ENCODE measurements at regions not wholly inside any gene's neighbourhood (a gene's known extent, or its start where the extent isn't known, plus 50 kb on each side); places are given as distances from the start of the nearest gene placed in this dataset.

- no peaks in the 10 kb centered on the region for H3K4me1 ChIP-seq (ENCODE audit: control insufficient read depth in 1 of 2, low read depth in 2 of 2)
- no peak for DNase-seq (ENCODE audit: low spot score)
- peaks cover 3% of the 10 kb centered on the region for H3K9me3 ChIP-seq
- ATAC-seq (ENCODE audit: insufficient number of reproducible peaks, low FRiP score, low read depth): no peak
- no peaks in the 10 kb centered on the region for H3K27me3 ChIP-seq (replicated peaks; ENCODE audit: insufficient read depth)
- H3K36me3 ChIP-seq: no peaks in the 10 kb centered on the region
- TF ChIP-seq, protein P1, sequence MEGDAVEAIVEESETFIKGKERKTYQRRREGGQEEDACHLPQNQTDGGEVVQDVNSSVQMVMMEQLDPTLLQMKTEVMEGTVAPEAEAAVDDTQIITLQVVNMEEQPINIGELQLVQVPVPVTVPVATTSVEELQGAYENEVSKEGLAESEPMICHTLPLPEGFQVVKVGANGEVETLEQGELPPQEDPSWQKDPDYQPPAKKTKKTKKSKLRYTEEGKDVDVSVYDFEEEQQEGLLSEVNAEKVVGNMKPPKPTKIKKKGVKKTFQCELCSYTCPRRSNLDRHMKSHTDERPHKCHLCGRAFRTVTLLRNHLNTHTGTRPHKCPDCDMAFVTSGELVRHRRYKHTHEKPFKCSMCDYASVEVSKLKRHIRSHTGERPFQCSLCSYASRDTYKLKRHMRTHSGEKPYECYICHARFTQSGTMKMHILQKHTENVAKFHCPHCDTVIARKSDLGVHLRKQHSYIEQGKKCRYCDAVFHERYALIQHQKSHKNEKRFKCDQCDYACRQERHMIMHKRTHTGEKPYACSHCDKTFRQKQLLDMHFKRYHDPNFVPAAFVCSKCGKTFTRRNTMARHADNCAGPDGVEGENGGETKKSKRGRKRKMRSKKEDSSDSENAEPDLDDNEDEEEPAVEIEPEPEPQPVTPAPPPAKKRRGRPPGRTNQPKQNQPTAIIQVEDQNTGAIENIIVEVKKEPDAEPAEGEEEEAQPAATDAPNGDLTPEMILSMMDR (IDR thresholded peaks at IDR 0.05): no peak
- no peak overlapping the region for H3K27ac ChIP-seq
- no peak overlapping the region for H3K4me3 ChIP-seq
These were observed 315.2 kb downstream of the RPS6KC1 start for GRCh38 chr1:213366141-213366831.

- Histone ChIP-seq H3K36me3 (no peaks in the 10 kb centered on the region), H3K4me3 (no peak overlapping the region), H3K27me3 (replicated peaks; ENCODE audit: insufficient read depth) (no peaks in the 10 kb centered on the region), H3K9me3 (no peaks in the 10 kb centered on the region), H3K4me1 (ENCODE audit: control insufficient read depth in 1 of 2, low read depth in 2 of 2) (no peaks in the 10 kb centered on the region), H3K27ac (no peak overlapping the region)
- TF ChIP-seq, protein P1 (IDR thresholded peaks at IDR 0.05): no peak
- DNase-seq (ENCODE audit: low spot score) (no peak), ATAC-seq (ENCODE audit: insufficient number of reproducible peaks, low FRiP score, low read depth) (no peak)
These were observed 318.4 kb downstream of the RPS6KC1 start for GRCh38 chr1:213369465-213369864.

DNA sequence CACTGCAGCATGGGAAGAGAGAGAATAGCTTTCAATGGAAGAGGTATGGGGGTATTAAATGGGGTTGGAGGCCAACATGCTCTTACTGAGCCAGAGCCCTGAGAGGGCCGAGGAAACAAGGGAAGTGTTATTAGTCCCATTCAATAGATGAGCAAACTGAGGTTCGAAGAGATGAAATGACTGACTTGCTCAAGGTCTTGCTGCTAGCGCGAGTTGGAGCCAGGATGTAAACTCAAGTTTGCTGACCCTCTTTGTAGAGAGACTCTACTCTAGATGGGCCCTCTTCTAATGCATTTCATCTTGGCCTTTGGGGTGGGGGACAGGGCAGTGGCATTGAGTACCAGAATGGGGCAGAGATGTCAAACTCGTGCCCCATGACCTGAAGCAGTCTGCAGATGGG, 319.5 kb downstream of the RPS6KC1 start:
- TF ChIP-seq, protein P1 (IDR thresholded peaks at IDR 0.05): no peak

DNA sequence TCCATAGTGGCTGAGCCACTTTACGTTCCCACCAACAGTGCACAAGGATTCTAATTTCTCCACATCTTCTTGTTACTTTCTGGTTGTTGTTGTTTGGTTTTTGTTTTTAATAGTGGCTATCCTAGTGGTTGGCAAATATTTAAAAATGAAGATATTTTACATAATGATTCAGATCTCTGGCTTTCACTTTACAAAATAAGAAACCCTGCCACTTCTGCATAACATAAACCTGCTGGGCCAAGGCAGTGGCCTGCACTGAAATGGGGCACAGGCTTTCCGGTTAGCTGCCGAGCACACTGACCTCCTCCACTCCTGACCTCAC, 320.4 kb downstream of the RPS6KC1 start:
- no peak overlapping the region for H3K4me3 ChIP-seq
- no peak for DNase-seq (ENCODE audit: low spot score)
- no peaks in the 10 kb centered on the region for H3K9me3 ChIP-seq

More for the DNA sequence above, 319.5 kb downstream of the RPS6KC1 start:
- Histone ChIP-seq H3K27me3 (replicated peaks; ENCODE audit: insufficient read depth) (no peaks in the 10 kb centered on the region), H3K4me3 (no peak overlapping the region), H3K4me1 (ENCODE audit: control insufficient read depth in 1 of 2, low read depth in 2 of 2) (no peaks in the 10 kb centered on the region), H3K9me3 (no peaks in the 10 kb centered on the region), H3K36me3 (no peaks in the 10 kb centered on the region), H3K27ac (no peak overlapping the region)
- DNase-seq (ENCODE audit: low spot score): no peak
- no peak for ATAC-seq (ENCODE audit: insufficient number of reproducible peaks, low FRiP score, low read depth)

GRCh38 chr1:213371847-213372619, 321.0 kb downstream of the RPS6KC1 start:
- DNase-seq (ENCODE audit: low spot score) (no peak), ATAC-seq (ENCODE audit: insufficient number of reproducible peaks, low FRiP score, low read depth) (no peak)
- Histone ChIP-seq H3K36me3 (no peaks in the 10 kb centered on the region), H3K4me1 (ENCODE audit: control insufficient read depth in 1 of 2, low read depth in 2 of 2) (no peaks in the 10 kb centered on the region), H3K4me3 (no peak overlapping the region), H3K27ac (no peak overlapping the region), H3K27me3 (replicated peaks; ENCODE audit: insufficient read depth) (no peaks in the 10 kb centered on the region), H3K9me3 (no peaks in the 10 kb centered on the region)
- TF ChIP-seq, protein P1 (IDR thresholded peaks at IDR 0.05): no peak

More for the DNA sequence above, 320.4 kb downstream of the RPS6KC1 start:
- TF ChIP-seq, protein P1 (IDR thresholded peaks at IDR 0.05): no peak
- ATAC-seq (ENCODE audit: insufficient number of reproducible peaks, low FRiP score, low read depth): no peak
- Histone ChIP-seq H3K4me1 (ENCODE audit: control insufficient read depth in 1 of 2, low read depth in 2 of 2) (no peaks in the 10 kb centered on the region), H3K27me3 (replicated peaks; ENCODE audit: insufficient read depth) (no peaks in the 10 kb centered on the region), H3K36me3 (no peaks in the 10 kb centered on the region), H3K27ac (no peak overlapping the region)

Data from thoracic aorta (tissue), 2 donors.